K562 (cell line): ENCODE measurements at regions not wholly inside any gene's neighbourhood (a gene's known extent, or its start where the extent isn't known, plus 50 kb on each side); places are given as distances from the start of the nearest gene placed in this dataset.

Source experiments
- CEBPB ChIP-seq: fragments of 450-650 bp; IDR thresholded peaks from 2 replicates; pipeline ENCODE4 v1.6.1; 2016; ENCODE audit warnings: missing genetic modification characterization, missing compliant biosample characterization
- CTCF ChIP-seq, 3 experiments: IDR thresholded peaks in 2 of 3; conservative IDR thresholded peaks in 1 of 3; 2 replicates each; pipeline ENCODE4 v1.5.1; 2011 to 2012; ENCODE audit warnings: low read length in 3 of 3, mild to moderate bottlenecking in 3 of 3, control low read depth in 2 of 3, improper control_type of control experiment in 1 of 3, inconsistent platforms in 1 of 3, low read depth in 1 of 3, mixed read lengths in 1 of 3, moderate library complexity in 1 of 3; ENCODE audit not compliant: insufficient read depth in 2 of 3
- EZH2 ChIP-seq: IDR thresholded peaks from 2 replicates; pipeline ENCODE4 v1.6.1; 2012; ENCODE audit warnings: low read depth, mild to moderate bottlenecking, inconsistent platforms, low read length, borderline replicate concordance
- JUND ChIP-seq, 2 experiments: IDR thresholded peaks; 2 replicates in 1 of 2; 3 replicates in 1 of 2; pipeline ENCODE4 v1.6.1; 2011; ENCODE audit warnings: borderline replicate concordance in 2 of 2, low read depth in 2 of 2, low read length in 2 of 2, improper control_type of control experiment in 1 of 2, missing biosample characterization in 1 of 2, missing genetic modification characterization in 1 of 2, missing genetic modification reagents in 1 of 2
- POLR2A ChIP-seq: fragments of 450-650 bp; conservative IDR thresholded peaks from 2 replicates; pipeline ENCODE4 v1.6.1; 2016
- POLR2AphosphoS5 ChIP-seq: IDR thresholded peaks from 2 replicates; pipeline ENCODE4 v1.6.1; 2011; ENCODE audit warnings: mild to moderate bottlenecking, low read depth, low read length, moderate library complexity; ENCODE audit not compliant: control insufficient read depth, insufficient read depth
- TAF1 ChIP-seq: IDR thresholded peaks from 2 replicates; pipeline ENCODE4 v1.6.1; 2011; ENCODE audit warnings: mild to moderate bottlenecking, low read length, moderate library complexity; ENCODE audit not compliant: insufficient read depth, control insufficient read depth, severe bottlenecking; ENCODE audit errors: extremely low read depth
- TBP ChIP-seq: optimal IDR thresholded peaks from 2 replicates; pipeline ENCODE3; 2011; ENCODE audit warnings: low read depth, low read length, improper control_type of control experiment
- ZNF277 ChIP-seq: fragments of 250-450 bp; sonication (Bioruptor Pico); IDR thresholded peaks from 2 replicates; pipeline ENCODE4 v1.8.0; 2022; ENCODE audit warnings: inconsistent platforms, mild to moderate bottlenecking, moderate library complexity, borderline replicate concordance

GRCh38 chr7:142535123-142535779 lies 214.0 kb upstream of the PRSS1 start:
- TF ChIP-seq CEBPB (tag) (no peak), CTCF (IDR thresholded peaks at IDR 0.05 in 2 of 3, conservative IDR thresholded peaks at IDR 0.05 in 1 of 3; ENCODE audit: insufficient read depth in 2 of 3, low read depth in 1 of 3, low read length in 3 of 3) (peak; percentile 91 to 96 (median 92)), POLR2AphosphoS5 (no peak), TBP (no peak), JUND (IDR thresholded peaks at IDR 0.05; ENCODE audit: borderline replicate concordance, low read depth, low read length) (no peak), JUND (tag; IDR thresholded peaks at IDR 0.05; ENCODE audit: borderline replicate concordance, low read depth, low read length) (no peak), ZNF277 (CRISPR knock-in tag) (no peak), POLR2A (no peak), EZH2 (no peak), TAF1 (no peak)
